ENCODE measurements at regions not wholly inside any gene's neighbourhood (a gene's known extent, or its start where the extent isn't known, plus 50 kb on each side); places are given as distances from the start of the nearest gene placed in this dataset.

DNA sequence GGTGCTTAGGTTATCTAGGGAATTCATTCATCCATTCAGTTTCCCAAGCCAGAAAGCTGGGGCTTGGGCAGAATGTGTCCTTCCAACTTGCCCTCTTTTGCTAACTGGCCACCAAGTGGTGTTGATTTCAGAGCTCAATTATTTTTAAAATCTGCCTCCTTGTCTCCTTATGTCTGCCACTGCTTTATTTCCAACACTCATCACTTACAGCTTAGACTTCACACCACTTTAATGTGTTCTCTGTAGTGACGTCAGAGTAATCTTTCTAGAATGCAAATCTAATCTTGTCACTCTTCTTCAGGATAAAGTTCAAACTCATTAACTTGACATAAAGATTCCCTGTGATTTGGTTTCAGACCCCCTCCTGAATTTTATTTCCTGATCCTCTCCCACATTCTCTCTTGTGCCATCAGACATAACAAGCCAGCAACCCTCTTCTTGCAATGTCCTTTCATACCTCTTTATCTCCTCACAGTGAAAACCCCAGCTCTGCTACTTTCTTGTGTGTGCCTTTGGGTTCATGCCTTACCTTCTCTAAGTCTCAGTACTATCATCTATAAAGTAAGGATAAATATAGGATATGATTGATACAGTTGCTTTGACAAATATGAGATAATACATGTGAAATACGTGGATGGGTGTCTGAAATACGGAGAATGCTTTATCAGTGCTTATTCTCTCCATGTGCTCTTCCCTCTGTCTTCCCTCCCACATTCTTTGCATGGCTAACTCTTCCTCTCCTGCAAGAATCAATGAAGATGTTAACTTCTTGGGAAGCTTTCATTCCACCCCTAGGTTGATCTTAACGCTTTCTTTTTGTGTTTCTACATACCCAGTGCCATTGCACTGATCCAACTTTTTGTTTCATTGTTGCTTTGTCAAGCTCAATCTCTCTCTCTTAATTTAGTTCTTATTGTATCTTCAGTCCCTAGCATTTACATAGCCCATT is 522.7 kb upstream of the FZD8 start:
- Histone ChIP-seq H3K27ac (ENCODE audit: low read length) (no peak overlapping the region), H3K9me3 (replicated peaks; ENCODE audit: insufficient read depth, low read length) (no peaks in the 10 kb centered on the region), H3K9ac (ENCODE audit: low read length) (no peak overlapping the region), H4K20me1 (ENCODE audit: insufficient read depth, low read length) (no peaks in the 10 kb centered on the region), H3K9me2 (replicated peaks; ENCODE audit: insufficient read depth, low read length) (no peaks in the 10 kb centered on the region), H3K4me2 (ENCODE audit: low read depth, low read length) (no peak overlapping the region), H3F3A (ENCODE audit: insufficient read depth, low read length) (no peaks in the 10 kb centered on the region), H3K36me3 (replicated peaks; ENCODE audit: insufficient read depth, low read length) (no peaks in the 10 kb centered on the region), H3K79me2 (ENCODE audit: low read length) (no peaks in the 10 kb centered on the region), H3K4me1 (ENCODE audit: low read length) (no peaks in the 10 kb centered on the region), H2AFZ (ENCODE audit: low read length) (no peak overlapping the region), H3K27me3 (replicated peaks; ENCODE audit: insufficient read depth, low read length) (no peaks in the 10 kb centered on the region), H3K4me3 (ENCODE audit: low read length) (no peak overlapping the region)
- DNase-seq, result no peak
- TF ChIP-seq EZH2 (optimal IDR thresholded peaks at IDR 0.05; ENCODE audit: low read depth, low read length), result no peak
- no peak for TF ChIP-seq EZH2phosphoT487 (IDR thresholded peaks at IDR 0.05; ENCODE audit: low read length)
- TF ChIP-seq, protein P1, sequence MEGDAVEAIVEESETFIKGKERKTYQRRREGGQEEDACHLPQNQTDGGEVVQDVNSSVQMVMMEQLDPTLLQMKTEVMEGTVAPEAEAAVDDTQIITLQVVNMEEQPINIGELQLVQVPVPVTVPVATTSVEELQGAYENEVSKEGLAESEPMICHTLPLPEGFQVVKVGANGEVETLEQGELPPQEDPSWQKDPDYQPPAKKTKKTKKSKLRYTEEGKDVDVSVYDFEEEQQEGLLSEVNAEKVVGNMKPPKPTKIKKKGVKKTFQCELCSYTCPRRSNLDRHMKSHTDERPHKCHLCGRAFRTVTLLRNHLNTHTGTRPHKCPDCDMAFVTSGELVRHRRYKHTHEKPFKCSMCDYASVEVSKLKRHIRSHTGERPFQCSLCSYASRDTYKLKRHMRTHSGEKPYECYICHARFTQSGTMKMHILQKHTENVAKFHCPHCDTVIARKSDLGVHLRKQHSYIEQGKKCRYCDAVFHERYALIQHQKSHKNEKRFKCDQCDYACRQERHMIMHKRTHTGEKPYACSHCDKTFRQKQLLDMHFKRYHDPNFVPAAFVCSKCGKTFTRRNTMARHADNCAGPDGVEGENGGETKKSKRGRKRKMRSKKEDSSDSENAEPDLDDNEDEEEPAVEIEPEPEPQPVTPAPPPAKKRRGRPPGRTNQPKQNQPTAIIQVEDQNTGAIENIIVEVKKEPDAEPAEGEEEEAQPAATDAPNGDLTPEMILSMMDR (IDR thresholded peaks at IDR 0.05; ENCODE audit: low read length), result no peak

DNA sequence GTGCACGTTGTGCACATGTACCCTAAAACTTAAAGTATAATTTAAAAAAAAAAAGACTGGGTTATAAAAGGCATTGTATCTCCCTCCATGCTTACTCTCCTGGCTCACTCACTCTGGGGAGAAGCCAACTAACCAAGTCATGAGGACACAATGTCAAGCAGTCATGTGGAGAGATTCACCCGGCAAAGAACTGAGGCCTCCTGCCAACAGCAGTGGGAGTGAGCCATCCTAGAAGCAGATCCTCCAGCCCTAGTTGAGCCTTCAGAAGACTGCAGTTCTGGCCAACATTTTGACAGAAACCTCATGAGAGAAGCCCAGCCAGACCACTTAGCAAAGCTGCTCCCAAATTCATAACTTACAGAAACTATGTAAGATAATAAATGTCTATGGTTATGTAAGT is 521.7 kb upstream of the FZD8 start:
- no peak for TF ChIP-seq EZH2phosphoT487 (IDR thresholded peaks at IDR 0.05; ENCODE audit: low read length)
- no peak for TF ChIP-seq EZH2 (optimal IDR thresholded peaks at IDR 0.05; ENCODE audit: low read depth, low read length)
- TF ChIP-seq, protein P1 (IDR thresholded peaks at IDR 0.05; ENCODE audit: low read length), result no peak
- Histone ChIP-seq H3K36me3 (replicated peaks; ENCODE audit: insufficient read depth, low read length) (no peaks in the 10 kb centered on the region), H3K9me3 (replicated peaks; ENCODE audit: insufficient read depth, low read length) (no peaks in the 10 kb centered on the region), H3F3A (ENCODE audit: insufficient read depth, low read length) (no peaks in the 10 kb centered on the region), H3K4me3 (ENCODE audit: low read length) (no peak overlapping the region), H3K27me3 (replicated peaks; ENCODE audit: insufficient read depth, low read length) (no peaks in the 10 kb centered on the region), H2AFZ (ENCODE audit: low read length) (no peak overlapping the region), H3K4me1 (ENCODE audit: low read length) (no peaks in the 10 kb centered on the region), H3K9ac (ENCODE audit: low read length) (no peak overlapping the region), H3K9me2 (replicated peaks; ENCODE audit: insufficient read depth, low read length) (no peaks in the 10 kb centered on the region), H4K20me1 (ENCODE audit: insufficient read depth, low read length) (no peaks in the 10 kb centered on the region), H3K27ac (ENCODE audit: low read length) (no peak overlapping the region), H3K79me2 (ENCODE audit: low read length) (no peaks in the 10 kb centered on the region), H3K4me2 (ENCODE audit: low read depth, low read length) (no peak overlapping the region)
- DNase-seq, result no peak

DNA sequence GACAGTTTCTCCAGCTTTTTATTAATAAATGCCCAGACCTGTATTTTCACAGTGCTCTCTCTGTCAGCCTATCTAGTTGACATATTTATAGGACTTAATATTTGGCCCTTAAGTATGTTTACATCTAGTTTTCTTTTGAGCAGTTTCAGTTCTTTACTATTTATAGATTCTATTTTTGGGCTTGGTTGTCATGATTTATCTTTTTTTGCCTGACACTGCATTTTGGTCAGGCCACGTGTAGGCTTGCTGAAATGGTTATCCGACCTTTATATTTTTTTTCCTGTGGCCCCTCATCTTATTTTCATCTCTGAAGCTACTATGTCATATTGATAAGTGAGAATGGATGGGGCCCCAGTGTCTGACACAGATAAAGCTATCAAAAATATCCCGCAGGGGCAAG is 515.4 kb upstream of the FZD8 start:
- no peaks in the 10 kb centered on the region for H4K20me1 ChIP-seq (ENCODE audit: insufficient read depth, low read length)
- no peaks in the 10 kb centered on the region for H3F3A ChIP-seq (ENCODE audit: insufficient read depth, low read length)
- H3K9me3 ChIP-seq (replicated peaks; ENCODE audit: insufficient read depth, low read length), result 0 out of 2 replicates have a peak, but pooled peaks cover 2% of the 10 kb centered on the region
- peaks cover 18% of the 10 kb centered on the region for H3K4me1 ChIP-seq (ENCODE audit: low read length)
- TF ChIP-seq, protein P1 (IDR thresholded peaks at IDR 0.05; ENCODE audit: low read length), result no peak
- H3K4me2 ChIP-seq (ENCODE audit: low read depth, low read length), result peak overlapping the region; percentile 23; the same call in 1 of the 2 replicates
- H3K27ac ChIP-seq (ENCODE audit: low read length), result peak overlapping the region; percentile 23; the same call in 1 of the 2 replicates
- no peaks in the 10 kb centered on the region for H3K79me2 ChIP-seq (ENCODE audit: low read length)
- H3K4me3 ChIP-seq (ENCODE audit: low read length), result no peak overlapping the region
- H3K27me3 ChIP-seq (replicated peaks; ENCODE audit: insufficient read depth, low read length), result no peaks in the 10 kb centered on the region
- H2AFZ ChIP-seq (ENCODE audit: low read length), result peak overlapping the region; percentile 12; the same call in 1 of the 2 replicates
- DNase-seq, result peak; percentile 77
- no peaks in the 10 kb centered on the region for H3K9me2 ChIP-seq (replicated peaks; ENCODE audit: insufficient read depth, low read length)
- H3K9ac ChIP-seq (ENCODE audit: low read length), result no peak overlapping the region
- H3K36me3 ChIP-seq (replicated peaks; ENCODE audit: insufficient read depth, low read length), result no peaks in the 10 kb centered on the region

Measured in MM.1S (cell line).